ENCODE measurements at regions not wholly inside any gene's neighbourhood (a gene's known extent, or its start where the extent isn't known, plus 50 kb on each side); places are given as distances from the start of the nearest gene placed in this dataset.
A peak's percentile ranks its signal among the peaks of the same experiment; 100 is the strongest.

DNA sequence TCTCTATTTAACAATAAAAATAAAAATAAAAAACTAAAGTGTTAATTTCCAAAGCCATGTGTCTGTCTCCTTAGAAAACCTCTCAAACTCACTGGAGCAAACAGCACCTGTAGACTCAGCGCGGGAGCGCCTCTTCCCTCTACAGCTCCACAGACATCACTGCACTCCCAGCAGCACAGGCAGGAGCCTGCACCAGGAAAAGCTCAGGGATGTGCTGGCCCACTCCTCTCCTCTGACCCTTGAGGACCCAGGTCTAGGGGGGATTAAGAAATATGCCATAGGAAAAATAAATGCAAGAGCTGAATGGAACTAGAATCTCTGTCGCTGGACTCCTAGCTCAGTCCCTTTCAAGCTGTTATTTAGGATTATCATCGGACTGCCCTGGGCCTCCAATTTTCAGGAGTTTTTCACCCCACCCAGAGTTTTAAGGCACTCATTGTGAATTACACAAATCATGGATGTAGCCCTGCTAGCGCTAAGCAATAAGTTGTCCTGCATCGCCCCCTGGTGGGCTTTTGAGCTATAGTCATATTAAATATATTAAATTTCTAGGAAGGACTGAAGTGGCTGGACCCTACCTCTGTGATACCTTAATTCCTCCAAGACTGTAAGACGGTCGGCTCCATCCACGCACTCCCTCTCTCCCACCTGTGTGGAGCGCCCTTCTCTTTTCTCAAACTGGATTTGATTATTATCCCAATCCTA lies 333.9 kb downstream of the UQCRFS1 start:
- peak in 1 of 2 experiments; percentile 64 for DNase-seq

DNA sequence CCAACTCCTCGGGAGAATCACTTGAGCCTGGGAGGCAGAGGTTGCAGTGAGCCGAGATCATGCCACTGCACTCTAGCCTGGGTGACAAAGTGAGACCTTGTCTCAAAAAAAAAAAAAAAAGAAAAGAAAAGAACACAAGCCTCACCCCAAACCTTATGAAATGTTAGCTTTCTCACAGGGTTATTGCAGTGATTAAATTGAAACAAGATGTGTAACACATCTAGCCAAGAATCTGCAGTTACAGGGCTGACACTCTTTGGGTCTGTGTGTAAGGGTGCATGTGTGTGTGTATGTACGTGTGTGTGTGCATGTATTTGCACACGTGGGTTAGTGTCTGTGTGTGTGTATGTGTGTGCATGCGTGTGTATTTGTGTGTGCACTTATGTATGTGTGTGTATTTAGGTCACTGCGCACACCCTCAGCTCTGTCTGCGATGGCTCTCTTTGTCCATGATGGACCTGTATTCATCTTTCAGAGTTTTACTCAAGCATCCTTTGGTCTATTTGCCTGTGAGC lies 336.3 kb downstream of the UQCRFS1 start:
- no peak for DNase-seq

DNA sequence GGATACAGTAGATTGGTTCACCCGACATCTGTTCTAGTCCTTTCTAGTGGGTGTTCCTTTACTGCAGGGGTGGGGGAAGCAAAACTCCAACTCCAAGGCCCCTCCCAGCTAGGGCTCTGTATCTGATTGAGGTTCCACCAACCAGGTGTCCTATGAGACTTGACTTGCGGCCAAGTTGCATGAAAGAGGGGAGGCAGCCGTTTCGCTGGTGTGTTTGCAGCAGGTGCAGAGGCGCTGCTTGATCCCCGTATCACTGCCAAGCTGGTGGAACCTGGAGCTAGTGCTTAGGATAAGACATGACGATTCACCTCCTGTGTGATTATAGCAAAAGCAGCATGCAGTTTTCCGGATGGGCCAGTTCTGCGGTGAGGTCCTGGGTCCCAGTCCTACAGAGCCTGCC lies 338.2 kb downstream of the UQCRFS1 start:
- no peak for DNase-seq

DNA sequence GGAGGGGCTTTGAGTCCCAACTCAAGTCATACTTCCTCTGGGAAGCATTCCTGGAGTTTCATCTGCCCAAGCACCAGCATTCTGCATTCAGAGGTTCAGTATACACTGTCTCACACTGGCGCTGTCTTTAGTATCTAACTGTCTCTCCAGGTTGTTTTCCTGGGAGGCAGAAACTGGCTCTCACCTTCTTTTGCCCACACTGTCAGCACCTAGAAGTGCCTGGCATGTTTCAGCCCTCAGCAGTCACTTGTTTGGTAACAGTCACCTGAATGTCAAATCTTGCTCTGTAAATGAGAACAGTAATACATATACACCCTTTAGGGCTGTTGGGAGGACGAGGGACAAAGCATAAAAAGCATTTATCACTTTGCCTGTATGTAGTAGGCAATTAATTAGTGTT lies 339.6 kb downstream of the UQCRFS1 start:
- DNase-seq, result no peak

DNA sequence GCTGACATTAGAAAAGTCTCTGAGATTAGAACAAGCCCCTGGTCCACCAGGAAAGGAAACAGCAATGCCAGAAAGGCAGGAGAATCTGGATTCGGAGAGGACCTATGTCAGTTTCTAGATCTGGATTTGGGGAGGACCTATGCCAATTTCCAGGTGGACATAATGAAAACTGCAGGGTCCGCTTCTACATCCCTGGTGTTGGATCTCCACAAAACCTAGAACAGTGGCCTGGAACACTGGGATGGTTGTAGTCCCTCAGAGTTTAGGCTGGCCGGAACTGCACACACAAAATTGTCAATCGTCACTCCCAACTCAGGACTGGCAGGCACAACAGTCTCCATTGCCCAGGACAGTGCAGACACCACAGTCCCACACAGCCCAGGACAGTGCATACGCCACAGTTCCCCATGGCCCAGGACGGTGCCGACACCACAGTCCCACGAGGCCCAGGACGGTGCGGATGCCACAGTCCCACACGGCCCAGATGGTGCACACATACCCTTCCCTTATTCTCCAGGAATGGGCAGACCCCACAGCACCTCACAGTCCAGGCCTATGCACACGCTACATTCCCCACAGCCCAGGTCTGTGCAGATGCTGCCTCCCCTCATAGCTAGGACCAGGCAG lies 341.7 kb downstream of the UQCRFS1 start:
- DNase-seq, result no peak

DNA sequence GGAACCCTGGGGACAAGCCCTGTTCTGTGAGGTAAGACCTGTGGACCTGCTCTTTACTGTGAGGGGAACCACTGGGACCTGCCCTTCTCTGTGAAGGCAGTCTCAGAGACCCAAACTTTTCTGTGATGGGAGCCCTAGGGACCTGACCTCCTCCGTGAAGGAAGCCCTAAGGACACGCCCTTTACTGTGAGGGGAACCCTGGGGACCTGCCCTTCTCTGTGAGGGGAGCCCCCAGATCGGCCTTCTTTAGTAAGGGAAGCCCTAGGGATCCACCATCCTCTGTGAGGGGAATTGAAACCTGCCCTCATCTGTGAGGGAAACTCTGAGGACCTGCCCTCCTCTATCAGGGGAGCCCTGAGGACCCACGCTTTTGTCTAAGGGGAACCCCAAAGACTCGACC lies 343.5 kb downstream of the UQCRFS1 start:
- no peak for DNase-seq

DNA sequence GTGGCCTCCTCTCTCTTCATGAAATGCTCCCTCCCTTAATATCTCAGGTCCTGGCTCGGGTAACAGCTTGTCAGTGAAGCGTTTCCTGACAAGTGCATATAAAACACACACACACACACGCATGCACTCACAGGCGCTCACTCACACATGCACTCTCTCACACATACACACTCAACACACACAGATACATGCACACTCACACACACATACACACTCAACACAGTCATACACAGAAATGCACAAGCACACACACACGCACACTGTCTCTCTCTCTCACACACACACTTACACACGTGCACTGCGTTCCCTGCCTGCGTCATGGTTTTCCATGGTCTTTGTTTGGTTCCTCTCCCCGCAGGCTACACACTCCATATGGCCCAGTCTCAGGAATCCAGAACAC lies 344.1 kb downstream of the UQCRFS1 start:
- no peak for DNase-seq

DNA sequence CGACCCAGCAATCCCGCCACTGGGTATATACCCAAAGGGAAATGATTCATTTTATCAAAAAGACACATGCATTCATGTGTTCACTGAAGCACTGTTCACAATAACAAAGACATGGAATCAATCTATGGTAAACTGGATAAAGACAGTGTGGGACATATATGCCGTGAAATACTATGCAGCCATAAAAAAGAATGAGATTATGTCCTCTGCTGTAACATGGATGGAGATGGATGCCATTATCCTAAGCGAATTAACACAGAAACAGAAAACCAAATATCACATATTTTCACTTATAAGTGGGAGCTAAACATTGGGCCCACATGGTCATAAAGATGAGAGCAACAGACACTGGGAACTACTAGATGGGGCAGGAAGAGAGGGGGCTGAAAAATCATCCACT lies 345.0 kb downstream of the UQCRFS1 start:
- DNase-seq, result no peak

DNA sequence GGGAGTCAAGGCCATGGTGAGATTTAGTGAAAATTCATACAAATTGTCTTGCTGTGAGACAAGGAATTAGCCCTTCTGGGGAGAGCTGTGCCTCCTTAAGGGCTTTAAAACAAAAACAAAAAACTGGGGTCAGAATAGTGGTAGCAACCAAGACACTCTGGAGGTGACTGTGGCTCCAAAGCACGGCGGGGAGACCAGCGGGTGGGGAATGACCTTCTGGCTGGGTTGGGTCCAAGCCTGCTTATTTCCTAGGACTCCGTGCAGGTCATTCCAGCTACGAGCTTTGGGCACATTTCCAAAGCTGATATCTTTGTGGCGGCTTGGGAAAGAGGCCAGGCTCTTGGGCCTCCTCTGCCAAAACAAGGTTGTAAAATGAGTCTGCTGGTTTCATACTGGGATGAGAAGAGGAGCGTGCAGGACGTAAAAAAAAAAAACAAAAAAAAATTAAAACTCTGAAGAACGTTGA lies 348.3 kb downstream of the UQCRFS1 start:
- DNase-seq, result no peak

DNA sequence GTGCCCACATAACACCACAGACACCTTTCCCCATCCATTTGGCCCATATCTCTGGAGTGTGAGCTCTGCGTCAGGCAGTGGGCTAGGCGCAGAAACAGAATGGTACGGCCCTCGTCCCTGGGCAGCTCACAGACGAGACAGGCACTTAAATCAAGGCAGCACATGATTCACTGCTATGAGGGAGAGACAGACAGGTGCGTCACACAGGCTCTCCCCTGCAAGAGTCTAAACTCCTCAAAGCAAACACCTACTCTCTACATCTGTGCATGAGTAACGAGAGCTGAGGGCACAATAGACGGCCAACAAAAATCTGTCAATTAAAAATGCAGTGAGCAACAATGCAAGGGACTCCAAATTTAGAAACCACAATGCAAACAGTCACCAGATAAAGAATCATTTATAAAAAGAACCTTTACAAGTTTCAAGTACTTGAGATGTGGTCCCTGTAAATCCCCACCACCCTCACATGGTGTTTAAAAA lies 348.9 kb downstream of the UQCRFS1 start:
- DNase-seq, result no peak

DNA sequence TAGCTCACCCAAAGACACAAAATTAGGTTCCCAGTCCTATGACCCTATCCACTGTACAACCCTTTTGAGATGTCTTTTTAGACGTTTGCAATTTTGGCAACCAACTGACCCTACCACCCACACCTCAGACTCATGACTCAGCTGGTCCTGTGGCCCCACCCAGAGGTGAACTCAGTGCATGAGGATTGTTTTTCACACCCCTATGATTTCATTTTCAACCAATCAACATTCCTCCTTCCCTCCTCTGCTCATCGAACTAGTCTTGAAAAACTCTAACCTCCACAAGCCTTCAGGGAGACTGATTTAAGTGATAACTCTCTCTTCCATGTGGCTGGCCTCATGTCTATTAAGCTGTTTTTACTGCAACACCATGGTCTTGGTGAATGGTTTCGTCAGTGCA lies 350.7 kb downstream of the UQCRFS1 start:
- no peak for DNase-seq

DNA sequence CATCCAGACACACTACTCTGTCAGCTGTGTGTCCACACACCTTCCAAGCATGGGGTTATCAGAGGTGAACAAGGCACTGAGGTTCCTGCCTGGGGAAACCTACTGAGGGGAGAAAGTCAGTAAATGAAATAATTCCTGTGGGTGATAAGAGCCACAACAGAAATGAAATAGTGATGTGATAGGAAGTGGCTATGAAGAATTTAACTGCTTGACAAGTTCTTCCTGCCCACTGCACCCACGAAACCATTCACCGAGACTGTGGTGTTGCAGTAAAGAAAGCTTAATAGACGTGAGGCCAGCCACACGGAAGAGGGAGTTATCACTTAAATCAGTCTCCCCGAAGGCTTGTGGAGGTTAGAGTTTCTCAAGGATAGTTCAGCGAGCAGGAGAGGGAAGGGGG lies 353.1 kb downstream of the UQCRFS1 start:
- no peak for DNase-seq

DNA sequence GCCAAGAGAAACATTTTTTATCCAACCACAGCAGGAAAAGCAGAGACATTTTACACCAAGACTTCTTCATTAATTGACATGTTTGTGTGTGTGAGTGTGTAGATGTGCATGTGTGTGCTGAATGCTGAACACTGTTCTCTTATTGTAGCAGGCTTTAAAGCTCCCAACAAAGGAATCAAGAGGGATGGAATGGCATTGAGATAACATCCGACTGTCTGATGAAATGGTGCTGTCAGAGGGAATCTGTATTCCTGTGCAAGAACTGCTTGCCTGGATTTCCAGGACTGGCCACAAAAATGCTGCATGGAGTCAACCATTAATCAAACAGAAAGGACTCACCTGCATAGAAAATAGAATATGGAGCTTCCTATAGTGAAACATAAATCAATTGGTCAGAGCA lies 354.0 kb downstream of the UQCRFS1 start:
- DNase-seq, result no peak

DNA sequence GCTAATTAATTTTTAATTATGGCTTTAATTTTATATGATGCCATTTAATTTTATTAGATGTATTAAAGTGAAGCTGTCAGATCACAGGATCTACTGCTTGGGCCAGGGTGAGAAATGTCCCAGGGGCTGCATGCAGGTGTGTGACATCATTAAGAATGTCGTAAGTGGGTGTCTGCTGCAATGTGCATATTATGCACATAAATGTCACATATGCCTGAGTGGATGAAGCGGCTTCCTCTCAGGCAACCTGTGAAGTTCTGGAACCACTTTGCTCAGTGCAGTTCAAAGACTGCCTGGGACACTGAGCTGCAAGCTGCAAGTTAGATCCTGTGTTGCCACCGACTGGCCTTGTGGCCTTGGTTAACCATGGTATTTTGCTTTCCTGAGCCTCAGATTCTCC lies 355.0 kb downstream of the UQCRFS1 start:
- DNase-seq, result no peak

DNA sequence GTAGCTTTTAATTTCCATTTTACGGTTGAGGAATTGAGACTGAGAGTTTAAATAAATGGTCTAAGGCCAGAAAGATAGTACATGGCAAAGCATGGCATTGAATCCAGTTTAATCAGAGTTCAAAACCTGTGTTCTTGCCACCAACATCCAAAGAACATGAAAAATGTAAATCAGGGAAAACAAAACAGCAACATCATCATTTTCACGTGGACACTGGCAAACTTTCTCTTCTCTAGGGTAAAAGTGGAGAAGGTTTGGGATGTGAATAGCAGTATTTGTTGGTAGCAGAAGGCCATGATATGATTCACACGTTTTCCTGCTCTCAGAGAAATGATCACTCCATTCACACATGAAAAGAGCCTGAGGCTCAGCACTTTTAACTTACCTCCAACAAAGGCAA lies 357.7 kb downstream of the UQCRFS1 start:
- DNase-seq, result no peak

DNA sequence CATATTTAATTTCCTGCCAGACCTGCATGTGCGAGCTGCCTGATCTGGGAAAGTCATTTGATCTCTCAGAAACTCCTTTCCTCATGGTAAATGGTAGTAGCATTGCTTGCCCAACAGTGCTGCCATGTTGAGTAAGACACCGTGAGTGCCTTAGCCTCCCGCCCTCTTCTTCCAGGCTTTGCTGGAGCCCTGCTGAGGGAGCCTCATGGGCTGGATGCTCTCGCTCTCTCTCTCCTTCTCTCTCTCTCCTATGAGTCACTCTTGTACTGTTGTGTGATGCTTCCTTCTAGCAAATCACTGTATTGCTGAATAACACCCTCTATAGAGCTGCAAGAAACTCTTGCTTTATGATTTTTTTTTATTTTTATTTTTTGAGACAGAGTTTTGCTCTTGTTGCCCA lies 365.5 kb downstream of the UQCRFS1 start:
- DNase-seq, result no peak

DNA sequence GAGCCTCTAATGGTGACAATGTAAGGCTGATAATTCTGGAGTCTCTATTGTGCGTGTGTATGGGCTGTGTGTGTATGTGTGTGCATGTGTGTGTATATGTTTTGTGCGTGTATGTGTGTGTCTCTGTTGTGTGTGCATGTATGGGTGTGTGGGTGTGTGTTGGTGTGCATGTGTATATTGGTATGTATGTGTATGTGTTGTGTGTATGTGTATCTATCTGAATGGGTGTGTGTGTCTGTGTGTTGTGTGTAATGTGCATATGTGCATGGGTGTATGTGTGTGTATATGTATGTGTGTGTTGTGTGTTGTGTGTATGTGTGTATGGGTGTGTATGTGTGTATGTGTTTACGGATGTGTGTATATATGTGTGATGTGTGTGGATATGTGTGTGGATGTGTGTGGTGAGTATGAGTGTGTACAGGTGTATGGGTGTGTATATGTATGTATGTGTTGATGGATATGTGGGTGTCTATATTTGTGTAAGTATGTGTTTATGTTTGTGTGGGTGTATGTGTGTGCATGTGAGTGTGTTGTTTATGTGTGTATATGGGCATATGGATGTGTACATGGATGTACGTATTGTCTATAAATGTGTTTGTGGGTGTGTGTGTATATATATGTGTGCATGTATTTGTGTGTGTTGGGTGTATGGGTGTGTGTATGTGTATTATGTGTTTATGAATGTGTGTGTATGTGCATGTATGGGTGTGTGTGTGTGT lies 366.7 kb downstream of the UQCRFS1 start:
- no peak for DNase-seq

DNA sequence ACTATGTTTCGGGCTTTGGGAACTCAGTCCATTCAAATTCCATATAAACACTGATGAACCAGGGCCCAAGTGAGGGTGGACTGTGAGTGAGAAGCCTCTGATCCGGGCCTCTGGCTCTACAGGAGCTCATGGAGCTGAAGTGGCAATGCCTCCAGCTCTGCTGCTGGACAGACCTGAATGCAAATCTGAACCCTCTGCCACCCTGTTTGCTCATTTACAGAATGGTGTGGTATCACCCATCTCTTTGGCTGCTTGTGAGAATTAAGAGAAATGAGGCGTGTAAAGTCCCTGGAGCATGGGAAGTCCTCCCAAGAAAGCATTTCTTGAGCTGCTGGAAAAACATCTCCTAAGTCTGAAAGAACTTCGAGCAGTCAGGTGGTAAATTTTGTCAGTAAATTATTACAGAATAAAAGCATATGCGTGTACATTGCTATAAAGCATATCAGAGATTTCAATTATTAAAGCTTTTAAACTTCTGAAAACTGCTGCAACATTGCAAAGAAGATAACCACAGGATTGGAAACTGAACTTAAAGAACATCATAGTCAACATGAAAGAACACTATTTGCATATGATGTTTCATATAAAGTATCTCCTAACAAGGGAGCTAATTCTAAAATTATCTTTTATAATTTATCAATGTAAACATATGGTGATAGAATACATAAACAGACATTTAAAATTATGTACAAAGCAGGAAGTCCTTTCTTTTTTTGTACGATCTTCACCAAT lies 369.0 kb downstream of the UQCRFS1 start:
- DNase-seq, result no peak

DNA sequence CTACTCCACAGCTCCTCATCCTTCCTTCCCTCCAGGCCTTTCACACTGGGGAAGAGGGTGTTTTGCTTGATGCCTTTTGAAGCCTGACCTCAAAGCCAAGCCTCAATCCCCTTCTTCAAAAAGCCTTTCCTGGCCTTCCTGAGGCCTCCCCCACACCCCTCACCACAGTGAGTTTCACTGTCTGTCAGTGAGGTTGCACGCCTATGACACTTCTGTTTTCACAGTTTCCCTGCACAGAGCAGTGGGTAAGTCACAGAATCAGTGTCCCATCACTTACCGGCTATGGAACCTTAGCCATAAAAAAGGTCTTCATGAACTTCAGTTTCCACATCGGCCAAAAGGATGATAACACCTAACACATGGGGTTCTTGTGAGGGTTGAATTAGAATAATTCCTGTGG lies 371.4 kb downstream of the UQCRFS1 start:
- no peak for DNase-seq

DNA sequence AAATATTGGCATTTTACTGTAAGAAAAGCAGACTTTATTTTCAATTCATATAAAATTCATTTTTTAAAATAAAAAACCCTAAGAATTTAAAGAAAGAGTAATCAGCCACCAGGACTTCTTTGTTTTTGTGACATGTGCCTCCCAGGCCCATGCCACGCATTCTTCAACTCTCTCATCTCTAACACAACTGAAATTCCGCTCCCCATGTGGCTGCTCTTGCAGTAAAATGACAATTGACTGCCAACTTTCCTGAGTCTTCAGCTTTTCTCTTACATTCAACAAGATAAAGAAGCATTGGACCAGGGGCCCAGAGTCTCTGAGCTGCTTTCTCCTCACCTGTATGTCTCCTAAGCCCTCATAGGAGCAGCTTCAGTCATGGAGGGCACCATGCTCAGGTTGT lies 372.1 kb downstream of the UQCRFS1 start:
- no peak for DNase-seq

DNA sequence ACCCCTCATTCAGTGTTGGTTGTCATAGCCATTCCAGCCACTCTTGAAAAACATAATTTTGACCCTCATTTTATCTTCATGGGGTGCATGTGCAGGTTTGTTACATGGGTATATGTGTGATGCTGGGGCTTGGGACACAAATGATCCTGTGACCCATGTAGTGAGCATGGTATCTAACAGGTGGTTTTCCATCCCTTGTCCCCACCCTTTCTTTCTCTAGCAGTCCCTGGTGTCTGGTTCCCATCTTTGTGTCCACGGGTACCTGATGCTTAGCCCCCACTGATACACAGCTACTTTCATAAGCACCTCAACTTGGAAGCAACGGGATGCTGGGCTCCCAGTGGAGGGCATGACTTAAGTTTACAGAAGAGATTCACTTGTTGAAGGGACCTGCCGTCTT lies 373.5 kb downstream of the UQCRFS1 start:
- no peak for DNase-seq

DNA sequence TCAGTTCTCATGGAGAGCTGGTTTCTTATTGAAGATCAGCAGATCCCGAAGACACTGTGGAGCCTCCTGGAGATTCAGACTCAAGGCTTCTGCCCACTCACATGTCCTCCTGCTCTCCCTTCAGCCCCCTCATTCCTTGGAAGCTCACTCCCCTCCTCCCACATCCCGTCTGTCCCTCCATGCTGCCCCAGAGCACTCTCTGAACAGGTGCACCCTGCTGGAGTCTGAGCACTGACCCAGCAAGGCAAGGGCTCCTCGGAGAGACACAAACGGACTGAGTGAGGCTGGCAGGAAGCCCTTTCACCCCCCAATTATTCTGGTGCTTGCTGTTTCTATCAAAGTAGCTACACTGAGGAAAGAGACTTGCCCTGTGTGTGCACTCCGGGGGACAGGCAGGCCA lies 374.0 kb downstream of the UQCRFS1 start:
- DNase-seq, result no peak

DNA sequence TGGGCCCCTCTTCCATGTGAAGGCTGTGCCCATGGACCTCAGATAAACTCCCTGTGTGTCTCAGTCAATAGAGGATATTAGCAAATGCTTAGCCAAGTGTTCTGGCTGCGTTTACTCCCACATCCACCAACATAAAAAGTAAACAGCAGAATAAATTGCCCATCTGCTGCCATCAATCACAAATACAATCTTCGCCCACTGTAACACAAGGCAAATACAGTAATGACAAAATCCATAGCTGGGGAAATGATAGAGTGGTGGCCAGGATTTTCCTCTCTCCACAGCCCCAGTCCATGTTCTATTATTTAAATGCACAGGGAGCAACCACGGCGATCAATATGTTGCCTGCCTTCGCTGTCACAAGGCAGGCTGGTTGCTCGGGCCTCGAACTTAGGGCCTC lies 376.5 kb downstream of the UQCRFS1 start:
- no peak for DNase-seq
